ENCODE measurements at regions not wholly inside any gene's neighbourhood (a gene's known extent, or its start where the extent isn't known, plus 50 kb on each side); places are given as distances from the start of the nearest gene placed in this dataset.

DNA sequence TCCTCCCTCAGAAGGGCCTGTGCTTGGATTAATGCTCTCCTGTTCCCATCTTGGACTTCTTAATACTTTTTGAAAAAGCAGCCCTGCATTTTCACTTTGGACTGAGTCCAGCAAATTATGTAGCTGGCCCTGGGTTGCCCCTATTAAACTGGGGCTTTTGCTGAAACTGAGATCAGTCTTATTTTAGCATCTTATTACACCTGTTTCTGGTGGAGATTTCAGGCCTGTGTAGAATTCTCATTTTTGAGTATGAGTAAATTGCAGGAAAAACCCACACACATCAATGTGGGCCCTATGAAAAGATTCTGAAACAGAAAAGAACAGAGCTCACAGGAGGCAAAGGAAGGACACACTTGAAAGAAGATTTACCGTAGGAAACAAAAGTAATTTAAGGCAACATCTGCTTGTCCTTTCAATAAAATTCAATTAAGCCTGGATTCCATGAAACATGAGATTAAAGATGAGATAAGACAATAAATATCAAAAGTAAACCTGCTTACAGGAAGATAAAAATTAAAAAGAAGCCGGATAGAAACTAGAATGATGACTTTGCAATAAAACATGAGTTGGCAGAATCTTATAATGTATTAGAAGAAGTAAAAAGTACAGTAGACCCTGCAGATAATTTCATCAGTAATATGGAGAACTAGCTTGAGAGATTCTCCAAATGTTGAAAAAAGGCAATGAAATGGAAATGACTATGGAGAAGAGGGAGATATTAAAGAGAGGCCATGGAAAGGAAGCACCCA is 90.7 kb upstream of the GCFC2 start:
- intact Hi-C loops (cut with DNase I): no loop called here
- no peak for DNase-seq (ENCODE audit: low spot score)

DNA sequence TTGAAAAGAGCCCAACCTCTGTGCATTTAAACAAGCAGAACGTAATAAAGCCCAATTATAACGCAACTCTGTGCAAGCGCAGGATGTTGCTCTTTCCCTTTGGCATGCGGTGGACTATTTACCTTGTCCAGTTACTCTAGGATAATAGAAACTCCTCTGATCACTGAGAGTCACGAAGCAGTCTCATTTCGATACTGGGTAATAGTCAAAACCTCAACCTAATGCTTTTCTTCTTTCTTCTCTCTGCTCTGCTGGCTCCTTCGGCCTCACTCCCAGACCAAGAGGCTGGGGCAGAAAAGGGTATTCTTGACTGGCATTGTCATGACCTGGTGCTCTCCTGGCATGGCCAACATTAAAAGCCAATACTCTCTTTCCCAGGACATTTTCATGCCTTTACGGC is 89.7 kb upstream of the GCFC2 start:
- intact Hi-C loops (cut with DNase I): no loop called here
- no peak for DNase-seq (ENCODE audit: low spot score)

DNA sequence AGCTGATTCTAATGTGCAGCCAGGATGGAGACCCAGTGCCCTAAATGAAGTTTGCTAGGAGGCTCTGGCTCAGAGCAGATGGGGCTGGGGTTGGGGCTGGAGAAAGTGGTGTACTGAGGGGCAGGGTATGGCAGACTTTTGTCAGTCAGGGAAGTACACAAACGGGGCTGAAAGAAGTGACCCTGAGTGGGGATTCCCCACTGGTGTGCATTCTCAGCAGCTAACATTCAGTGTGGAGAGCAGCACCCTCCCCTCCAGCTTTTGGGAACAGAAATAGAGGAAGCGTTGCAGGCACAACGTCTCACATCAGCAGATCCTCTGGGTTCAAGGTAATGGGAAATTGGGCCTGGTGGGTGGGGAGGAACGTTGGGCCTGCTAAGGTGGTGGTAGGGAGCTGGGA is 89.1 kb upstream of the GCFC2 start:
- intact Hi-C loops (cut with DNase I): no loop called here
- no peak for DNase-seq (ENCODE audit: low spot score)

DNA sequence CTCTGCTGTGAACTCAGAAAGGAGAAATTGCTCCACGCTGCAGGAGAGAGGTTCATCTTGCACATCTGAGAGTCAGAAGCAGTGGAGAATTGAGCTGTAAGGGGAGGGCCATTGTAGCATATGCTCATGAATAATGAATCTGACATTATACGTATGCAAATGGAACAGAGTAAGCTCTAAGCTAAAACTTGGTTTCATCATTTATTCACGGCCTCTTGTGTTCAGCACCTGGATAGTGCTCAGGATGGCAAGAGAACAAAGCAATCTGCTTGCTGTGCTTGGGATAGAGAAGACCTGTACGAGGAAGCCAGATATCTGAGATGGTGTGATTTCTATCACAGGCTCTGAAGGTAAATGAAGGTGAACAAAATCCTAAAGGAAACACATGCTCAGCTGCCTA is 87.9 kb upstream of the GCFC2 start:
- intact Hi-C loops (cut with DNase I): no loop called here
- no peak for DNase-seq (ENCODE audit: low spot score)

- no peak for DNase-seq (ENCODE audit: low spot score)
- intact Hi-C loops (cut with DNase I): no loop called here
Observed at GRCh38 chr2:75792996-75793395, 82.3 kb upstream of the GCFC2 start.

GRCh38 chr2:75792146-75792545 is 81.4 kb upstream of the GCFC2 start:
- intact Hi-C loops (cut with DNase I): no loop called here
- no peak for DNase-seq (ENCODE audit: low spot score)

DNA sequence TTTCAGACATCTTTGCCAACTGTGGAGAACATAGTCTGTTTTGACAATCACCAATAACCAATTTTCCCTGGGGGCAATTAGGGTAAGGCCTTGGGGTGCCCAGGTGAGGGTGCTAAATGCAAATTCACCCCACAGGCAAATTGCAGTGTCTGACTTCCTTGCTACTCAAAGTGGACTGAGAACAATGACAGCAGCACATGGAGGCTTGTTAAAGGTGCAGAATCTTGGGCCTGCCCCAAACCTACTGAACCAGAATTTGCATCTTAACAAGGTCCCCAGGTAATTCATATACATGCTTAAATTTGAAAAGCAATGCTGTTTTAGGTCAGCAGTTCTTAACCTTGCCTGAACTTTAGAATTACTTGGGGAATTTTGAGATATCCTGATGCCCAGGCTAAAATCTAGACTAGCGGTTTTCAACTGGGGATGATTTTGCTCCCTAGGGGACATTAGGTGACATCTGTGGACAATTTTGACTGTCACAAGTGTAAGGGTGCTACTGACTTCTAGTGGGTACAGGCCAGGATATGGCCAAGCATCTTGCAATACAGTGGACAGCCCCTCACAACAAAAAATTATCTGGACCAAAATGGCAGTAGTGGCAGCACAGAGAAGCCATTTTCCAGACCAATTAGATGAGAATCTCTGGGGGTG is 80.2 kb upstream of the GCFC2 start:
- intact Hi-C loops (cut with DNase I): no loop called here
- no peak for DNase-seq (ENCODE audit: low spot score)

DNA sequence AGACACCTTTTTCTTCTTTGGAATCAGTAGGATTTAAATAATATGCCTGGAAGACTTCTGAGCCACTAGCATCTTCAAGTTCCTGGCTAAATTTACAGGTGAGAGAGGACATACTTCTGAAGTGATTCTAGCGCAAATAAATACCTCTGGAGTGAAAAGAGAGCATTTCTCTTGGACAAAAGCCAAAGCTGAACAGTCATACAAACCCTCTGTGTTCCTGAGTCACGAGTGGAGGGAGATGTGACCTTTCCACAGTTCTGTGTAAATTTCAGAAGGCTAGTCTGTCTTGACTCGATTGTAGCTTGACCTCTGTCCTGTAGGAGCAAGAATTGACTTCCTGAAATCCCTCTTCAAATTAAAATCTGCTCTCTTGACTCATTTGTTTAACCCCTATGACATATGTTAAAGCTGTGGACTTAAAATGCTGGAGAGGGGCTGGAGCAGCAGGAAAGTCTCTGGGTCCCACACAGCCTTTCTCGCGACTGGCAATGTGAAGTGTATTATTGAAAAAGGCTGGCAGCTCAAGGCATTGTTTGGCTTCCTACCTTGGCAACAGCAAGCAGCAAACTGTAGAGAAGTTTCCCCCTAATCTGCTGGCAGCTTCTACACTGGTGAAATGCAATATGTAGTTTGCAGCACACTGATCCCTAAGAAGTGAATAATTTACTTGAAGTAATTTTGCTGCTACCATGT is 79.6 kb upstream of the GCFC2 start:
- intact Hi-C loops (cut with DNase I): no loop called here
- DNase-seq (ENCODE audit: low spot score): no peak

- DNase-seq (ENCODE audit: low spot score): no peak
- intact Hi-C loops (cut with DNase I): no loop called here
Observed at GRCh38 chr2:75788902-75789301, 78.2 kb upstream of the GCFC2 start.

- DNase-seq (ENCODE audit: low spot score): no peak
- intact Hi-C loops (cut with DNase I): no loop called here
Observed at GRCh38 chr2:75788154-75788553, 77.4 kb upstream of the GCFC2 start.

- no peak for DNase-seq (ENCODE audit: low spot score)
- intact Hi-C loops (cut with DNase I): no loop called here
Observed at GRCh38 chr2:75787532-75788132, 76.9 kb upstream of the GCFC2 start.

DNA sequence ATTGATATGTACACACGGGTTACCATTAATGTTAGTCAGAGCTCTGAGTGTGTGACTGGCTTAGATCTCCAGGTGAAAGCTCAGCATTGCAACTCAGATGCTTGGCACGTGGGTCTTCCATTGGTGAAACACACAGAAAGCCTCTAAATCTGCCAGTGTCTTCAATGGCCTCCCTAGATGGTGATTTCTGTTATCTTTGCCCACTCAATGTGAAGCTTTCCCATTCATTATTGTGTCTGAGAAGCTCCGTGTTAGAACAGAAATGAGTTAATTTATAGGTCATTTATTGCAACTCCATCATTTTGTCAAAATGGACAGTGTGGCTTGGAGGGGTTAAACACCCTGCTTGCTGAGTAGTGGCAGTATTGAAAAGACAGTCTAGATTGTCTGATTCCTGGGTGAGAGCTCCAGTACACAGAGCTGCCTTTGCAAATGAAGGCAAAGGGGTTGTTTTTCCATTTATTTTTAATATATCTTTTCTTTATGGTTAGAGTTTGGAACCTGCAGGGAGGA is 64.7 kb upstream of the GCFC2 start:
- DNase-seq (ENCODE audit: low spot score): no peak
- intact Hi-C loops (cut with DNase I): no loop called here

DNA sequence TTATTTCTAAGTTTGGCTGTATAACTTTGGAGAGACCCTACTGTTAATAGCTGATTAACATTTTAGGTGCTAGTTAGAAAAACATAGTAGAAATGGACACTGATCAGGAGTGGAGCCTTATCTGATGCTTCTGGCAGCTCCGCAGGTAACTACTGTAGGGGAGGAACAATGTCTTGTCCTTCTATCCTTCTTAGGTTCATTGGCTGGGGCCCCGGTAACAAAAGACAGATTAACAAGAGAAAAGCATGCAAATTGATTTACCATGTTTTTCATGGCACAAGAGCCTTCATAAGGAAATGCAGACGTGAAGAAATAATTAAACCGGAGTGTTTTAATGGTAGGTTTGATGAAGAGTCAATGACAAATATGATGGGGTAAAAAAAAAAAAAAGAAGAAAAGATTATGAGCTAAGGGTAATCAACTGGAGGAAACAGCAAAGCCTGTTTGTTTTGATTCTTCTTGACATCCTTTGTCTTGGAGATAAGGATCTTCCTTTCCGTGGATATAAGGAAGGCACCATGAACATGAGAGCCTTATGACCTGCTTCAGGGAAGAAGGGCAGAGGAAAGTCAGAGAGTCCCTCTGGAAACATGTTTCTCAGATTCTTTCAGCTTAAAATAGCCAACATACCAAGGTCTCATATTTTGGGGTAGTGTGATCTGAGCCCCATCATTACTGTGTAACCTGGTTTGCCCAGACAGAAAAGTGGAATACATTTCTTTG is 62.4 kb upstream of the GCFC2 start:
- intact Hi-C loops (cut with DNase I): no loop called here

DNA sequence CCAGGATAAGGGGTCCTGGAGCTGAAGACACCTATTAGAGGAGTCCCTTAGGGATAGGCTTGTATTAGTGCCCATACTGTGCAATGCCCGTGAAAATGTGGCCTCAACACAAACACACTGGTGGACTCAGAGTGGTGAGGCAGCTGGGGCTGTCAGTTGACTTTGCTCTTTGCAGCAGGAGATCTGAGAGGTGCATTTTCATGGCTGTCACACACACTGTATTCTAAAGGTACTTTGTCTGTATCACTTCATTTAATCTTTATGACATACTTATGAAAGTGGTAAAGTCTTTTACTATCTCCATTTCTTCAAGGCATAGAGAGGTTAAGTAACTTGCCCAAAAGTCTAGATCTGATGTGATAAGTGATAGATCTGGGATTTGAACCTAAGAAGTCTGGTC is 55.1 kb upstream of the GCFC2 start:
- intact Hi-C loops (cut with DNase I): no loop called here
- DNase-seq (ENCODE audit: low spot score): no peak

More for the DNA sequence above, 62.4 kb upstream of the GCFC2 start:
- DNase-seq (ENCODE audit: low spot score): no peak

DNA sequence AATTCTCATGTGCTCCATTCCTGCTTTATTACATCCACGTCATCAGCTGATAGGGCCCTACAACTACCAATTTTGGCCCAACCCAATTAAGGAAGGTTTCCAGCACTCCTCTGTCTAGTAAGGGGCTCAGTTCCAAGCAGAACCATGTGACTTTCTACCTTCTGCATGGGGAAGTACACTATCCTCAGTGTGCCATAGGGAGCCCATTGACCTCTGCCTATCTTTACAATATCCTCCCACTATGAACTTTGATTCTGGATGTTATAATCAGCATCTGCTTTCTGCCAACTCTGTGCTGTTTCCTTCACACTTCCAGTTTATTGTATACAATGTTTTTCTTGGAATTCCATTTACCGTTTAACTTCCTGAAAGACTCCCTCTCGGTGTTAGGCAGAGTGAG is 53.9 kb upstream of the GCFC2 start:
- DNase-seq (ENCODE audit: low spot score): no peak
- intact Hi-C loops (cut with DNase I): no loop called here

Measured in cardiac septum (tissue), 1 donor.